Glutamatergic neuron (in vitro differentiated cells): ENCODE measurements at regions not wholly inside any gene's neighbourhood (a gene's known extent, or its start where the extent isn't known, plus 50 kb on each side); places are given as distances from the start of the nearest gene placed in this dataset.
A peak's percentile ranks its signal among the peaks of the same experiment; 100 is the strongest.

Experiments
- DNase-seq: peaks from one replicate; pipeline ENCODE4 v3.0.0; 2022
- H3K27ac Mint-ChIP-seq: one replicate; pipeline ENCODE4 v1.8.0; 2020; ENCODE audit warnings: mild to moderate bottlenecking, mixed read lengths, inconsistent platforms; ENCODE audit not compliant: unreplicated experiment
- H3K27me3 Mint-ChIP-seq: one replicate; pipeline ENCODE4 v1.8.0; 2020; ENCODE audit warnings: mild to moderate bottlenecking, moderate library complexity, mixed read lengths, inconsistent platforms; ENCODE audit not compliant: unreplicated experiment
- H3K36me3 Mint-ChIP-seq: one replicate; pipeline ENCODE4 v1.8.0; 2020; ENCODE audit warnings: mild to moderate bottlenecking, mixed read lengths, inconsistent platforms; ENCODE audit not compliant: unreplicated experiment
- H3K4me1 Mint-ChIP-seq: one replicate; pipeline ENCODE4 v1.8.0; 2020; ENCODE audit warnings: mild to moderate bottlenecking, low read depth, mixed read lengths, inconsistent platforms; ENCODE audit not compliant: unreplicated experiment
- H3K4me3 Mint-ChIP-seq: one replicate; pipeline ENCODE4 v1.8.0; 2020; ENCODE audit warnings: mild to moderate bottlenecking, mixed read lengths, inconsistent platforms; ENCODE audit not compliant: unreplicated experiment
- H3K9me3 Mint-ChIP-seq: one replicate; pipeline ENCODE4 v1.8.0; 2020; ENCODE audit warnings: mild to moderate bottlenecking, moderate library complexity, mixed read lengths, inconsistent platforms; ENCODE audit not compliant: unreplicated experiment
- CTCF ChIP-seq: fragments of 200-600 bp; sonication (generic); IDR thresholded peaks from one replicate; pipeline ENCODE4 v1.5.0; 2021; ENCODE audit not compliant: partially characterized antibody, unreplicated experiment

GRCh38 chr3:66756468-66757036 lies 241.6 kb upstream of the KBTBD8 start:
- Mint-ChIP-seq H3K27me3 (peaks cover 5% of the 10 kb centered on the region), H3K4me1 (no peaks in the 10 kb centered on the region), H3K36me3 (no peaks in the 10 kb centered on the region), H3K27ac (no peak overlapping the region), H3K9me3 (no peaks in the 10 kb centered on the region), H3K4me3 (no peak overlapping the region)
- DNase-seq: no peak
- TF ChIP-seq CTCF: peak; percentile 25

GRCh38 chr3:66761093-66761780 lies 236.9 kb upstream of the KBTBD8 start:
- Mint-ChIP-seq H3K36me3 (peaks cover 8% of the 10 kb centered on the region), H3K9me3 (no peaks in the 10 kb centered on the region), H3K27ac (no peak overlapping the region), H3K27me3 (peaks cover 2% of the 10 kb centered on the region), H3K4me3 (no peak overlapping the region), H3K4me1 (no peaks in the 10 kb centered on the region)
- TF ChIP-seq CTCF: no peak
- DNase-seq: no peak

- Mint-ChIP-seq H3K4me1 (no peaks in the 10 kb centered on the region), H3K27ac (no peak overlapping the region), H3K4me3 (no peak overlapping the region), H3K27me3 (peaks cover 2% of the 10 kb centered on the region), H3K9me3 (peaks cover 5% of the 10 kb centered on the region), H3K36me3 (peaks cover 19% of the 10 kb centered on the region)
- no peak for TF ChIP-seq CTCF
- DNase-seq: no peak
Measured at GRCh38 chr3:66762916-66763693, 235.0 kb upstream of the KBTBD8 start.

GRCh38 chr3:66778107-66778506 lies 220.0 kb upstream of the KBTBD8 start:
- peaks cover 1% of the 10 kb centered on the region for H3K27me3 Mint-ChIP-seq
- peaks cover 1% of the 10 kb centered on the region for H3K9me3 Mint-ChIP-seq
- H3K36me3 Mint-ChIP-seq: peaks cover 4% of the 10 kb centered on the region
- H3K4me1 Mint-ChIP-seq: no peaks in the 10 kb centered on the region
- no peak for TF ChIP-seq CTCF
- no peak overlapping the region for H3K4me3 Mint-ChIP-seq
- DNase-seq: no peak
- no peak overlapping the region for H3K27ac Mint-ChIP-seq

GRCh38 chr3:66778777-66779176 lies 219.3 kb upstream of the KBTBD8 start:
- Mint-ChIP-seq H3K27ac (no peak overlapping the region), H3K4me1 (no peaks in the 10 kb centered on the region), H3K4me3 (no peak overlapping the region), H3K27me3 (peaks cover 1% of the 10 kb centered on the region), H3K9me3 (no peaks in the 10 kb centered on the region), H3K36me3 (no peaks in the 10 kb centered on the region)
- DNase-seq: no peak
- TF ChIP-seq CTCF: no peak
